ENCODE measurements at regions not wholly inside any gene's neighbourhood (a gene's known extent, or its start where the extent isn't known, plus 50 kb on each side); places are given as distances from the start of the nearest gene placed in this dataset.
"Not testable (repeated sequence)": the region's sequence is repeated elsewhere in the genome, so short reads cannot be mapped to it uniquely, and the experiment has no call there.

GRCh38 chr3:4921589-4921988, 57.6 kb upstream of the BHLHE40 start:
- not testable (repeated sequence) for TF ChIP-seq CTCF (conservative IDR thresholded peaks at IDR 0.05 in 1 of 2, IDR thresholded peaks at IDR 0.05 in 1 of 2; ENCODE audit: low read depth in 1 of 2, low read length in 2 of 2); EZH2 (IDR thresholded peaks at IDR 0.05; ENCODE audit: low read length, missing control alignments)

Data from fibroblast of lung (primary cell).